HepG2 (cell line): ENCODE measurements at regions not wholly inside any gene's neighbourhood (a gene's known extent, or its start where the extent isn't known, plus 50 kb on each side); places are given as distances from the start of the nearest gene placed in this dataset.

Experiments used
- ATAC-seq: fragments of 200-7000 bp; cut with Tn5 transposase; 3 replicates; pipeline ENCODE4 v1.9.1; 2020; ENCODE audit warnings: mild to moderate bottlenecking, moderate library complexity
- BruUV-seq: library from RNA; stranded (reverse); fragments of 400-500 nt; replicated peaks from 2 replicates; lab custom pipeline; 2021; lab: Mats Ljungman, UMichigan
- CTCF ChIA-PET: fragments of 300-600 bp; formaldehyde crosslinking; extraction: SDS; loops from one replicate; lab custom pipeline; 2021; ENCODE audit warnings: low total read pairs, inconsistent platforms, low intra/inter-chr PET ratio; lab: Yijun Ruan, JAX
- POLR2A ChIA-PET: fragments of 350-600 bp; sonication (Branson Sonifier 250); formaldehyde crosslinking; loops from one replicate; lab custom pipeline; 2020; ENCODE audit warnings: antibody characterized with exemption, inconsistent platforms; lab: Yijun Ruan, JAX
- DNase-seq: peaks from one replicate; pipeline ENCODE4 v3.0.0-alpha.2; 2015; ENCODE audit warnings: low spot score
- FAIRE-seq: peaks from 3 replicates; lab custom pipeline; 2011; peaks lifted over from hg19 to GRCh38; lab: Jason Lieb, UNC
- H2AFZ ChIP-seq: one replicate; pipeline ENCODE4 v1.6.1; 2011; ENCODE audit warnings: low read length, inconsistent platforms
- H3K27ac ChIP-seq: fragments of 300-600 bp; 3 replicates; pipeline ENCODE4 v1.8.0; 2011; ENCODE audit warnings: mixed run types, mild to moderate bottlenecking, mixed read lengths, low read length, inconsistent platforms; ENCODE audit not compliant: insufficient read depth; ENCODE audit errors: extremely low read length
- H3K27me3 ChIP-seq, 2 experiments: fragments of 200-600 bp in 1 of 2; 2 replicates in 1 of 2; 3 replicates in 1 of 2; pipeline versions ENCODE4 v1.6.0 to v1.8.0; 2011; ENCODE audit warnings: low read length in 2 of 2, mild to moderate bottlenecking in 2 of 2, moderate library complexity in 2 of 2, inconsistent platforms in 1 of 2; ENCODE audit not compliant: insufficient read depth in 2 of 2, control insufficient read depth in 1 of 2
- H3K36me3 ChIP-seq, 2 experiments: fragments of 200-600 bp in 1 of 2; replicated peaks in 1 of 2; 2 replicates in 1 of 2; 3 replicates in 1 of 2; pipeline versions ENCODE4 v1.5.1 to v1.8.0; 2011; ENCODE audit warnings: low read length in 2 of 2, inconsistent platforms in 1 of 2; ENCODE audit not compliant: insufficient read depth in 2 of 2, control insufficient read depth in 1 of 2
- H3K4me1 ChIP-seq: 2 replicates; pipeline ENCODE4 v1.5.1; 2012; ENCODE audit warnings: low read length, inconsistent platforms; ENCODE audit not compliant: insufficient read depth
- H3K4me2 ChIP-seq: 2 replicates; pipeline ENCODE4 v1.6.0; 2011; ENCODE audit warnings: low read depth, low read length, inconsistent platforms
- H3K4me3 ChIP-seq, 3 experiments: fragments of 200-600 bp in 1 of 3; sonication (generic), shearing (Covaris generic) in 1 of 3; replicated peaks in 1 of 3; 2 replicates each; pipeline ENCODE4 v1.5.1; 2011 to 2016; ENCODE audit warnings: low read length in 3 of 3, inconsistent platforms in 2 of 3, low read depth in 2 of 3, mild to moderate bottlenecking in 2 of 3, control low read depth in 1 of 3, mixed read lengths in 1 of 3; ENCODE audit not compliant: insufficient read depth in 1 of 3
- H3K79me2 ChIP-seq: one replicate; pipeline ENCODE4 v1.6.1; 2011; ENCODE audit warnings: low read length, inconsistent platforms; ENCODE audit not compliant: insufficient read depth
- H3K9ac ChIP-seq: 2 replicates; pipeline ENCODE4 v1.6.0; 2011; ENCODE audit warnings: mild to moderate bottlenecking, low read depth, low read length, inconsistent platforms; ENCODE audit not compliant: insufficient read depth
- H3K9me3 ChIP-seq: 2 replicates; pipeline ENCODE4 v1.5.1; 2012; ENCODE audit warnings: mild to moderate bottlenecking, low read length
- H4K20me1 ChIP-seq: 2 replicates; pipeline ENCODE4 v1.6.0; 2011; ENCODE audit warnings: inconsistent platforms, mild to moderate bottlenecking, low read length, moderate library complexity; ENCODE audit not compliant: insufficient read depth
- BORCS8-MEF2B ChIP-seq: sonication (generic); formaldehyde crosslinking; IDR thresholded peaks from 2 replicates; pipeline ENCODE4 v1.8.0; 2022; ENCODE audit warnings: mild to moderate bottlenecking, missing genetic modification reagents
- ELF1 ChIP-seq: sonication (generic); formaldehyde crosslinking; IDR thresholded peaks from 2 replicates; pipeline ENCODE4 v1.4.0; 2020; ENCODE audit warnings: missing genetic modification reagents
- EP300 ChIP-seq, 3 experiments: sonication (generic) in 1 of 3; formaldehyde crosslinking in 1 of 3; IDR thresholded peaks; 2 replicates each; pipeline versions ENCODE4 v1.5.1 to v1.6.1; 2011 to 2020; ENCODE audit warnings: low read depth in 2 of 3, low read length in 2 of 3, borderline replicate concordance in 1 of 3, improper control_type of control experiment in 1 of 3, mild to moderate bottlenecking in 1 of 3, missing genetic modification reagents in 1 of 3, moderate library complexity in 1 of 3
- FOXK1 ChIP-seq: sonication (generic); formaldehyde crosslinking; IDR thresholded peaks from 2 replicates; pipeline ENCODE4 v1.4.0; 2020; ENCODE audit warnings: low read depth, missing genetic modification reagents, borderline replicate concordance
- GTF2F1 ChIP-seq: fragments of 150-350 bp; IDR thresholded peaks from 2 replicates; pipeline ENCODE4 v1.6.1; 2014; ENCODE audit warnings: low read length
- ISL2 ChIP-seq: sonication (generic); formaldehyde crosslinking; IDR thresholded peaks from 2 replicates; pipeline ENCODE4 v1.5.0; 2020; ENCODE audit warnings: missing genetic modification reagents
- MIER3 ChIP-seq: IDR thresholded peaks from 2 replicates; pipeline ENCODE4 v1.6.1; 2016; ENCODE audit warnings: missing compliant biosample characterization, borderline replicate concordance
- NFATC3 ChIP-seq: sonication (generic); formaldehyde crosslinking; IDR thresholded peaks from 2 replicates; pipeline ENCODE4 v1.5.1; 2020; ENCODE audit warnings: mild to moderate bottlenecking, missing genetic modification reagents
- POLR2A ChIP-seq, 2 experiments: IDR thresholded peaks; 2 replicates each; pipeline ENCODE4 v1.6.1; 2011; ENCODE audit warnings: low read depth in 2 of 2, low read length in 2 of 2, mild to moderate bottlenecking in 1 of 2, moderate library complexity in 1 of 2; ENCODE audit not compliant: insufficient read depth in 1 of 2
- POLR2AphosphoS2 ChIP-seq: IDR thresholded peaks from 2 replicates; pipeline ENCODE4 v1.6.1; 2011; ENCODE audit warnings: low read depth, low read length, improper control_type of control experiment
- TMF1 ChIP-seq: sonication (generic); formaldehyde crosslinking; IDR thresholded peaks from 2 replicates; pipeline ENCODE4 v1.8.1; 2022; ENCODE audit warnings: low read depth, missing genetic modification reagents
- ZBTB7A ChIP-seq: sonication (generic); formaldehyde crosslinking; IDR thresholded peaks from 2 replicates; pipeline ENCODE4 v1.8.0; 2022; ENCODE audit warnings: mild to moderate bottlenecking, missing genetic modification reagents
- ZMYM3 ChIP-seq: sonication (generic); formaldehyde crosslinking; IDR thresholded peaks from 2 replicates; pipeline ENCODE4 v1.5.1; 2020; ENCODE audit warnings: mild to moderate bottlenecking, missing genetic modification reagents
- ZNF17 ChIP-seq: sonication (generic); formaldehyde crosslinking; IDR thresholded peaks from 2 replicates; pipeline ENCODE4 v1.5.0; 2020; ENCODE audit warnings: mild to moderate bottlenecking, missing genetic modification reagents
- ZNF205 ChIP-seq: IDR thresholded peaks from 2 replicates; pipeline ENCODE4 v1.6.1; 2018; ENCODE audit warnings: missing biosample characterization, missing genetic modification reagents
- ZNF644 ChIP-seq: IDR thresholded peaks from 2 replicates; pipeline ENCODE4 v1.6.1; 2016; ENCODE audit warnings: low read depth
- ZNF891 ChIP-seq: sonication (generic); formaldehyde crosslinking; IDR thresholded peaks from 2 replicates; pipeline ENCODE4 v1.5.0; 2020; ENCODE audit warnings: mild to moderate bottlenecking, missing genetic modification reagents
- WGBS: methylation state at CpG from one replicate; pipeline ENCODE4 v1.1.6; 2017; ENCODE audit warnings: low lambda C conversion rate; 5-methylcytosine and 5-hydroxymethylcytosine counted together
- in situ Hi-C: cut with HindIII; loops from 2 replicates; pipeline ENCODE4 v1.10.0; 2017; ENCODE audit warnings: low pct_unique_long_range_greater_than_20kb; ENCODE audit not compliant: extremely low pct_ligation_motif_present
- intact Hi-C: fragments of 100-400 bp; cut with micrococcal nuclease; formaldehyde crosslinking; loops from one replicate; pipeline ENCODE4 v1.10.0; 2022; ENCODE audit not compliant: unreplicated experiment
- TF ChIP-seq, protein P1 (sequence below): sonication (generic); formaldehyde crosslinking; IDR thresholded peaks from 2 replicates; pipeline ENCODE4 v1.4.0; 2020; ENCODE audit warnings: missing genetic modification reagents, mild to moderate bottlenecking, borderline replicate concordance

DNA sequence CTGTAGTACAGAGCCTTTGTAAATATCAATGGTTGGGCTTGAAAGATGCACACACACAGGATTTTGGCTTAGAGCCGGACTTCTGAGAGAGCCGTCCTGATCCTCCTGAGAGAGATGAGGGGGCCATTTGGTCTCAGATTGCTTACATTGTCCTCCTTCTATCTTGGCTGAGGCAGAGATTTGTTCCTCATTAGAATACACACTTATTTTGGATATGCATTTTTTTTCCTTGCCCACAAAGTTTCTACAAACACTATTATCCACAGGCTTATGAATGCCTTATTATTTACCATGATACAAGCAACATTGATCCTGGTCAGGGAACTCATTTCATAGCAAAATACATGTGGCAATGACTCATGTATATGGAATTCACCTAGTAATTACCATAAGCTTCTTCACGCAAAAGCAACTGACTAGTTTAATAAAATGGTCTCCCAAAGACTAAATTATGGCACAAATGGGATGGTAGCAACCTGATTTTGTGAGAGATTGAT lies 175.3 kb downstream of the MDFIC start (continued):
- no peak for TF ChIP-seq ISL2 (CRISPR knock-in tag)
- no peak for TF ChIP-seq FOXK1 (CRISPR knock-in tag)
- TF ChIP-seq ZNF205 (CRISPR knock-in tag), result no peak
- TF ChIP-seq MIER3 (CRISPR knock-in tag), result no peak
- TF ChIP-seq EP300 (IDR thresholded peaks at IDR 0.05; ENCODE audit: low read depth in 2 of 2, low read length in 2 of 2), result no peak
- no peak for TF ChIP-seq EP300 (CRISPR knock-in tag; IDR thresholded peaks at IDR 0.05; ENCODE audit: borderline replicate concordance)

DNA sequence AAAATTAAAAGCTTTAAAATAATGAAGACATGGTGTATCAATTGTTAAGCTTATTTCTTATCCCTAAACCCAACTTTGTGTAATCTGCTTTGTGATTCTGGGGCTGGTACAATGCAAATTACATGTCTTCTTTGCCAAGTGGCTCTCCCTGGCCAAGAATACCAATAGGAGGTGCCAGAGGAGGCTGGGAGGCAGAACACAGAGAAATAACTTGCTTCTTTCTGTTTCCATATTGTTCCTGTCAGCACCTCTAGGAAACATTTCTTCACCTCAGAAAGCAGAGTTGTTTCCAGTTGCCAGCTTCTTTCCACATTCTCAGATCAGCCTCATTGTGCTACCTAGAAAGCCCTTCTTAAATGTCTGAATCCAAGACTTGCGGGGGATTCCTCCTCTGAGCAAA lies 174.4 kb downstream of the MDFIC start:
- Histone ChIP-seq H3K36me3 (no peaks in the 10 kb centered on the region), H3K79me2 (no peaks in the 10 kb centered on the region), H2AFZ (no peak overlapping the region), H3K4me1 (peaks cover 22% of the 10 kb centered on the region; the same call in 1 of the 2 replicates), H3K4me2 (no peak overlapping the region), H3K9ac (no peak overlapping the region), H3K27ac (no peak overlapping the region), H3K27me3 (no peaks in the 10 kb centered on the region; a peak in 1 of 5 replicates), H3K4me3 (no peak overlapping the region), H3K9me3 (0 out of 2 replicates have a peak, but pooled peaks cover 4% of the 10 kb centered on the region), H4K20me1 (no peaks in the 10 kb centered on the region)
- ChIA-PET POLR2A (no interaction called here), CTCF (no interaction called here)
- no peak for FAIRE-seq
- TF ChIP-seq ZBTB7A (CRISPR knock-in tag) (no peak), POLR2A (IDR thresholded peaks at IDR 0.05; ENCODE audit: insufficient read depth in 1 of 2, low read depth in 2 of 2, low read length in 2 of 2) (no peak)
- no TSS peak for BruUV-seq
- in situ Hi-C loops, result no loop called here
- intact Hi-C loops, result no loop called here
- ATAC-seq, result no peak
- 67% methylated on average over 1 of the region's 1 CpG for WGBS
- no peak for DNase-seq

DNA sequence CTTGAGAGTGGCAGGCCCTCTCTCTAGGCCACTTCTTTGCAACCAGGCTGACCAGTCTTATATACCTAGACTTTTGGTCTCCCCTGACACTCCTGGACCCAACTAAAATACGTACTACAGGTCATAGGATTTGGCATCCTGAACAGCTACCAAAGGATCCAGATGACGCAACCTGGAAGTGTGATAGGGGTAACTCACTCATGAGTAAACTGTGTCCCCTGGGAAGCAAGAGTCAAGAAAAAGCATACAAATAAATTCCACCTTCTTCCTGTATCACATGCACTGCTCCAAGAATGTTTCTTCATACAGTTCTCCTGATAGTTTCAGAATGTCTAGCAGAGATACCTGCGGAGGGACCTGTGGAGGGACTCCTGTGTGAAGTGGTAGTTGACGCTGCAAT lies 172.3 kb downstream of the MDFIC start:
- Histone ChIP-seq H3K4me1 (peaks cover 16% of the 10 kb centered on the region), H3K4me3 (no peak overlapping the region), H4K20me1 (no peaks in the 10 kb centered on the region), H3K4me2 (no peak overlapping the region), H3K27ac (no peak overlapping the region), H3K9ac (no peak overlapping the region), H3K79me2 (no peaks in the 10 kb centered on the region), H3K36me3 (no peaks in the 10 kb centered on the region), H3K9me3 (no peaks in the 10 kb centered on the region), H2AFZ (no peak overlapping the region), H3K27me3 (no peaks in the 10 kb centered on the region)
- no peak for FAIRE-seq
- ATAC-seq, result no peak
- 71% methylated on average over 4 of the region's 4 CpGs for WGBS
- intact Hi-C loops (no loop called here), in situ Hi-C loops (no loop called here)
- no peak for DNase-seq
- ChIA-PET POLR2A (no interaction called here), CTCF (no interaction called here)
- BruUV-seq, result no TSS peak
- TF ChIP-seq BORCS8-MEF2B (CRISPR knock-in tag), result no peak
- TF ChIP-seq ZNF891, result no peak
- TF ChIP-seq, protein P1, sequence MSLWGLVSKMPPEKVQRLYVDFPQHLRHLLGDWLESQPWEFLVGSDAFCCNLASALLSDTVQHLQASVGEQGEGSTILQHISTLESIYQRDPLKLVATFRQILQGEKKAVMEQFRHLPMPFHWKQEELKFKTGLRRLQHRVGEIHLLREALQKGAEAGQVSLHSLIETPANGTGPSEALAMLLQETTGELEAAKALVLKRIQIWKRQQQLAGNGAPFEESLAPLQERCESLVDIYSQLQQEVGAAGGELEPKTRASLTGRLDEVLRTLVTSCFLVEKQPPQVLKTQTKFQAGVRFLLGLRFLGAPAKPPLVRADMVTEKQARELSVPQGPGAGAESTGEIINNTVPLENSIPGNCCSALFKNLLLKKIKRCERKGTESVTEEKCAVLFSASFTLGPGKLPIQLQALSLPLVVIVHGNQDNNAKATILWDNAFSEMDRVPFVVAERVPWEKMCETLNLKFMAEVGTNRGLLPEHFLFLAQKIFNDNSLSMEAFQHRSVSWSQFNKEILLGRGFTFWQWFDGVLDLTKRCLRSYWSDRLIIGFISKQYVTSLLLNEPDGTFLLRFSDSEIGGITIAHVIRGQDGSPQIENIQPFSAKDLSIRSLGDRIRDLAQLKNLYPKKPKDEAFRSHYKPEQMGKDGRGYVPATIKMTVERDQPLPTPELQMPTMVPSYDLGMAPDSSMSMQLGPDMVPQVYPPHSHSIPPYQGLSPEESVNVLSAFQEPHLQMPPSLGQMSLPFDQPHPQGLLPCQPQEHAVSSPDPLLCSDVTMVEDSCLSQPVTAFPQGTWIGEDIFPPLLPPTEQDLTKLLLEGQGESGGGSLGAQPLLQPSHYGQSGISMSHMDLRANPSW (CRISPR knock-in tag), result no peak
- TF ChIP-seq ZMYM3 (CRISPR knock-in tag), result no peak
- TF ChIP-seq TMF1 (CRISPR knock-in tag), result no peak
- TF ChIP-seq GTF2F1, result no peak
- no peak for TF ChIP-seq POLR2AphosphoS2
- TF ChIP-seq ELF1, result no peak
- TF ChIP-seq ZNF17 (CRISPR knock-in tag), result no peak
- no peak for TF ChIP-seq ZNF644 (CRISPR knock-in tag)
- no peak for TF ChIP-seq NFATC3 (CRISPR knock-in tag)
